ENCODE measurements at regions not wholly inside any gene's neighbourhood (a gene's known extent, or its start where the extent isn't known, plus 50 kb on each side); places are given as distances from the start of the nearest gene placed in this dataset.
"Not testable (repeated sequence)": the region's sequence is repeated elsewhere in the genome, so short reads cannot be mapped to it uniquely, and the experiment has no call there.

GRCh38 chr1:94304553-94304952, 67.2 kb upstream of the ARHGAP29 start:
- Histone ChIP-seq H3K27ac (ENCODE audit: low read length) (no peak overlapping the region), H3K4me3 (ENCODE audit: low read length) (no peak overlapping the region), H3K4me1 (ENCODE audit: control insufficient read depth, insufficient read depth, low read length) (peaks cover 5% of the 10 kb centered on the region), H3K9me3 (replicated peaks; ENCODE audit: control insufficient read depth, low read depth, low read length) (no peaks in the 10 kb centered on the region), H3K36me3 (ENCODE audit: control insufficient read depth, insufficient read depth, low read length) (no peaks in the 10 kb centered on the region), H3K27me3 (ENCODE audit: control insufficient read depth, insufficient read depth, low read length) (no peaks in the 10 kb centered on the region)
- DNase-seq, result no peak
- whole genome bisulfite sequencing (ENCODE audit: insufficient coverage), result no CpG with 5 or more reads among the region's 1 CpG

GRCh38 chr1:94303005-94303404, 65.6 kb upstream of the ARHGAP29 start:
- no peaks in the 10 kb centered on the region for H3K27me3 ChIP-seq (ENCODE audit: control insufficient read depth, insufficient read depth, low read length)
- no peak overlapping the region for H3K4me3 ChIP-seq (ENCODE audit: low read length)
- no CpG with 5 or more reads among the region's 1 CpG for WGBS (ENCODE audit: insufficient coverage)
- peaks cover 7% of the 10 kb centered on the region for H3K4me1 ChIP-seq (ENCODE audit: control insufficient read depth, insufficient read depth, low read length)
- H3K27ac ChIP-seq (ENCODE audit: low read length), result no peak overlapping the region
- no peaks in the 10 kb centered on the region for H3K9me3 ChIP-seq (replicated peaks; ENCODE audit: control insufficient read depth, low read depth, low read length)
- DNase-seq, result no peak
- no peaks in the 10 kb centered on the region for H3K36me3 ChIP-seq (ENCODE audit: control insufficient read depth, insufficient read depth, low read length)

GRCh38 chr1:94302497-94302896, 65.1 kb upstream of the ARHGAP29 start:
- Histone ChIP-seq H3K27ac (ENCODE audit: low read length) (no peak overlapping the region), H3K36me3 (ENCODE audit: control insufficient read depth, insufficient read depth, low read length) (no peaks in the 10 kb centered on the region), H3K9me3 (replicated peaks; ENCODE audit: control insufficient read depth, low read depth, low read length) (no peaks in the 10 kb centered on the region), H3K4me3 (ENCODE audit: low read length) (no peak overlapping the region), H3K27me3 (ENCODE audit: control insufficient read depth, insufficient read depth, low read length) (no peaks in the 10 kb centered on the region), H3K4me1 (ENCODE audit: control insufficient read depth, insufficient read depth, low read length) (peaks cover 7% of the 10 kb centered on the region)
- 95% methylated on average over 6 of the region's 6 CpGs for WGBS (ENCODE audit: insufficient coverage)
- no peak for DNase-seq

GRCh38 chr1:94301186-94301585, 63.8 kb upstream of the ARHGAP29 start:
- Histone ChIP-seq H3K4me1 (ENCODE audit: control insufficient read depth, insufficient read depth, low read length) (peaks cover 7% of the 10 kb centered on the region), H3K36me3 (ENCODE audit: control insufficient read depth, insufficient read depth, low read length) (no peaks in the 10 kb centered on the region)
- no CpG with 5 or more reads among the region's 5 CpGs for WGBS (ENCODE audit: insufficient coverage)

GRCh38 chr1:94300731-94301130, 63.3 kb upstream of the ARHGAP29 start:
- WGBS (ENCODE audit: insufficient coverage), result 20% methylated on average over 1 of the region's 2 CpGs
- DNase-seq, result no peak
- no peaks in the 10 kb centered on the region for H3K9me3 ChIP-seq (replicated peaks; ENCODE audit: control insufficient read depth, low read depth, low read length)
- no peak overlapping the region for H3K4me3 ChIP-seq (ENCODE audit: low read length)
- H3K36me3 ChIP-seq (ENCODE audit: control insufficient read depth, insufficient read depth, low read length), result no peaks in the 10 kb centered on the region
- H3K27me3 ChIP-seq (ENCODE audit: control insufficient read depth, insufficient read depth, low read length), result no peaks in the 10 kb centered on the region
- no peak overlapping the region for H3K27ac ChIP-seq (ENCODE audit: low read length)
- peaks cover 7% of the 10 kb centered on the region for H3K4me1 ChIP-seq (ENCODE audit: control insufficient read depth, insufficient read depth, low read length)

More at GRCh38 chr1:94301186-94301585, 63.8 kb upstream of the ARHGAP29 start:
- Histone ChIP-seq H3K27ac (ENCODE audit: low read length) (no peak overlapping the region), H3K27me3 (ENCODE audit: control insufficient read depth, insufficient read depth, low read length) (no peaks in the 10 kb centered on the region), H3K9me3 (replicated peaks; ENCODE audit: control insufficient read depth, low read depth, low read length) (no peaks in the 10 kb centered on the region), H3K4me3 (ENCODE audit: low read length) (no peak overlapping the region)
- no peak for DNase-seq

- 58% methylated on average over 2 of the region's 6 CpGs for WGBS (ENCODE audit: insufficient coverage)
- peaks cover 7% of the 10 kb centered on the region for H3K4me1 ChIP-seq (ENCODE audit: control insufficient read depth, insufficient read depth, low read length)
- no peaks in the 10 kb centered on the region for H3K36me3 ChIP-seq (ENCODE audit: control insufficient read depth, insufficient read depth, low read length)
These were observed 62.5 kb upstream of the ARHGAP29 start for GRCh38 chr1:94299627-94300553.

GRCh38 chr1:94298861-94299260, 61.5 kb upstream of the ARHGAP29 start:
- Histone ChIP-seq H3K36me3 (ENCODE audit: control insufficient read depth, insufficient read depth, low read length) (no peaks in the 10 kb centered on the region), H3K4me3 (ENCODE audit: low read length) (no peak overlapping the region), H3K9me3 (replicated peaks; ENCODE audit: control insufficient read depth, low read depth, low read length) (no peaks in the 10 kb centered on the region), H3K4me1 (ENCODE audit: control insufficient read depth, insufficient read depth, low read length) (peaks cover 7% of the 10 kb centered on the region), H3K27me3 (ENCODE audit: control insufficient read depth, insufficient read depth, low read length) (no peaks in the 10 kb centered on the region), H3K27ac (ENCODE audit: low read length) (peak overlapping the region; percentile 57)
- DNase-seq, result peak; percentile 59
- 0% methylated on average over 1 of the region's 2 CpGs for WGBS (ENCODE audit: insufficient coverage)

More at GRCh38 chr1:94299627-94300553, 62.5 kb upstream of the ARHGAP29 start:
- H3K27me3 ChIP-seq (ENCODE audit: control insufficient read depth, insufficient read depth, low read length), result no peaks in the 10 kb centered on the region
- H3K4me3 ChIP-seq (ENCODE audit: low read length), result no peak overlapping the region
- H3K27ac ChIP-seq (ENCODE audit: low read length), result peak overlapping the region; percentile 63
- no peak for DNase-seq
- no peaks in the 10 kb centered on the region for H3K9me3 ChIP-seq (replicated peaks; ENCODE audit: control insufficient read depth, low read depth, low read length)

GRCh38 chr1:94296018-94296417, 58.6 kb upstream of the ARHGAP29 start:
- no peak overlapping the region for H3K27ac ChIP-seq (ENCODE audit: low read length)
- H3K27me3 ChIP-seq (ENCODE audit: control insufficient read depth, insufficient read depth, low read length), result no peaks in the 10 kb centered on the region
- H3K9me3 ChIP-seq (replicated peaks; ENCODE audit: control insufficient read depth, low read depth, low read length), result no peaks in the 10 kb centered on the region
- DNase-seq, result no peak
- H3K4me3 ChIP-seq (ENCODE audit: low read length), result no peak overlapping the region
- peaks cover 7% of the 10 kb centered on the region for H3K4me1 ChIP-seq (ENCODE audit: control insufficient read depth, insufficient read depth, low read length)
- H3K36me3 ChIP-seq (ENCODE audit: control insufficient read depth, insufficient read depth, low read length), result no peaks in the 10 kb centered on the region
- 64% methylated on average over 3 of the region's 5 CpGs for whole genome bisulfite sequencing (ENCODE audit: insufficient coverage)

- not testable (repeated sequence) for H3K4me1 ChIP-seq (ENCODE audit: control insufficient read depth, insufficient read depth, low read length); H3K9me3 ChIP-seq (replicated peaks; ENCODE audit: control insufficient read depth, low read depth, low read length); H3K4me3 ChIP-seq (ENCODE audit: low read length); H3K27me3 ChIP-seq (ENCODE audit: control insufficient read depth, insufficient read depth, low read length); H3K27ac ChIP-seq (ENCODE audit: low read length); DNase-seq; H3K36me3 ChIP-seq (ENCODE audit: control insufficient read depth, insufficient read depth, low read length)
- 95% methylated on average over 5 of the region's 8 CpGs for WGBS (ENCODE audit: insufficient coverage)
These were observed 55.6 kb upstream of the ARHGAP29 start for GRCh38 chr1:94292978-94293377.

- not testable (repeated sequence) for H3K9me3 ChIP-seq (replicated peaks; ENCODE audit: control insufficient read depth, low read depth, low read length); H3K27ac ChIP-seq (ENCODE audit: low read length); H3K4me1 ChIP-seq (ENCODE audit: control insufficient read depth, insufficient read depth, low read length); H3K27me3 ChIP-seq (ENCODE audit: control insufficient read depth, insufficient read depth, low read length); H3K4me3 ChIP-seq (ENCODE audit: low read length); DNase-seq; H3K36me3 ChIP-seq (ENCODE audit: control insufficient read depth, insufficient read depth, low read length)
- WGBS (ENCODE audit: insufficient coverage), result no CpG with 5 or more reads among the region's 1 CpG
These were observed 51.9 kb upstream of the ARHGAP29 start for GRCh38 chr1:94289244-94289643.
